Neural cell (in vitro differentiated cells): ENCODE measurements at regions not wholly inside any gene's neighbourhood (a gene's known extent, or its start where the extent isn't known, plus 50 kb on each side); places are given as distances from the start of the nearest gene placed in this dataset.

Source experiments
- H2AFZ ChIP-seq: fragments of 200-600, 300-800 bp; sonication (generic), shearing (Covaris generic); 2 replicates; pipeline ENCODE4 v1.6.0; 2014; ENCODE audit warnings: low read depth, mild to moderate bottlenecking, antibody characterized with exemption, low read length, moderate library complexity
- H3F3A ChIP-seq: fragments of 200-600 bp; shearing (Covaris generic); 2 replicates; pipeline ENCODE4 v1.6.1; 2016; ENCODE audit warnings: mild to moderate bottlenecking, moderate library complexity, mixed read lengths, antibody characterized with exemption, low read length; ENCODE audit not compliant: insufficient read depth, poor library complexity, severe bottlenecking
- H3K27ac ChIP-seq: fragments of 200-600, 300-800 bp; sonication (generic), shearing (Covaris generic); 2 replicates; pipeline ENCODE4 v1.5.1; 2014; ENCODE audit warnings: mild to moderate bottlenecking, low read length, moderate library complexity
- H3K27me3 ChIP-seq: fragments of 300-800, 200-600 bp; sonication (generic), shearing (Covaris generic); 2 replicates; pipeline ENCODE4 v1.6.0; 2014; ENCODE audit warnings: mild to moderate bottlenecking, low read depth, low read length, moderate library complexity; ENCODE audit not compliant: insufficient read depth
- H3K36me3 ChIP-seq: fragments of 300-800, 200-600 bp; sonication (generic), shearing (Covaris generic); 2 replicates; pipeline ENCODE4 v1.5.1; 2014; ENCODE audit warnings: mild to moderate bottlenecking, antibody characterized with exemption, low read length, moderate library complexity; ENCODE audit not compliant: insufficient read depth
- H3K4me2 ChIP-seq: fragments of 300-800, 200-600 bp; sonication (generic), shearing (Covaris generic); 2 replicates; pipeline ENCODE4 v1.6.0; 2014; ENCODE audit warnings: mild to moderate bottlenecking, low read length
- H3K4me3 ChIP-seq: fragments of 300-800, 200-600 bp; sonication (generic), shearing (Covaris generic); 2 replicates; pipeline ENCODE4 v1.5.1; 2014; ENCODE audit warnings: mild to moderate bottlenecking, low read length, moderate library complexity
- H3K79me2 ChIP-seq: fragments of 200-600 bp; shearing (Covaris generic); replicated peaks from 2 replicates; pipeline ENCODE4 v1.6.0; 2014; ENCODE audit warnings: mild to moderate bottlenecking, low read length, moderate library complexity; ENCODE audit not compliant: insufficient read depth
- H3K9ac ChIP-seq: fragments of 300-800, 200-600 bp; sonication (generic), shearing (Covaris generic); 2 replicates; pipeline ENCODE4 v1.6.1; 2016; ENCODE audit warnings: mild to moderate bottlenecking, low read length, mixed read lengths
- H3K9me2 ChIP-seq: fragments of 200-600 bp; shearing (Covaris generic); 2 replicates; pipeline ENCODE4 v1.6.1; 2016; ENCODE audit warnings: mild to moderate bottlenecking, low read length, mixed read lengths; ENCODE audit not compliant: insufficient read depth
- H3K9me3 ChIP-seq: fragments of 200-600, 300-800 bp; sonication (generic), shearing (Covaris generic); 2 replicates; pipeline ENCODE4 v1.6.1; 2016; ENCODE audit warnings: mild to moderate bottlenecking, mixed run types, low read length, moderate library complexity, mixed read lengths
- H4K20me1 ChIP-seq: fragments of 200-600 bp; shearing (Covaris generic); 2 replicates; pipeline ENCODE4 v1.6.1; 2016; ENCODE audit warnings: mild to moderate bottlenecking, mixed run types; ENCODE audit not compliant: insufficient read depth
- CTCF ChIP-seq: fragments of 450-650 bp; IDR thresholded peaks from 2 replicates; pipeline ENCODE4 v1.5.1; 2014; ENCODE audit warnings: antibody characterized with exemption, mild to moderate bottlenecking, moderate library complexity; ENCODE audit not compliant: poor library complexity, severe bottlenecking
- EP300 ChIP-seq: fragments of 450-650 bp; conservative IDR thresholded peaks from 2 replicates; pipeline ENCODE4 v1.6.1; 2014; ENCODE audit warnings: antibody characterized with exemption, mild to moderate bottlenecking, moderate library complexity; ENCODE audit not compliant: poor library complexity, severe bottlenecking
- EZH2 ChIP-seq: fragments of 200-600, 300-800 bp; shearing (Covaris generic), sonication (generic); IDR thresholded peaks from 2 replicates; pipeline ENCODE4 v1.6.1; 2014; ENCODE audit warnings: antibody characterized with exemption, low read length, borderline replicate concordance, mild to moderate bottlenecking; ENCODE audit not compliant: insufficient read depth, poor library complexity, severe bottlenecking
- MXI1 ChIP-seq: fragments of 450-650 bp; conservative IDR thresholded peaks from 2 replicates; pipeline ENCODE4 v1.6.1; 2014; ENCODE audit warnings: antibody characterized with exemption, mild to moderate bottlenecking; ENCODE audit not compliant: poor library complexity, severe bottlenecking
- POLR2AphosphoS5 ChIP-seq: IDR thresholded peaks from 2 replicates; pipeline ENCODE4 v1.6.1; 2012
- RAD21 ChIP-seq: fragments of 450-650 bp; conservative IDR thresholded peaks from 2 replicates; pipeline ENCODE4 v1.6.1; 2014; ENCODE audit warnings: antibody characterized with exemption, mild to moderate bottlenecking, moderate library complexity
- SMC3 ChIP-seq: fragments of 450-650 bp; conservative IDR thresholded peaks from 2 replicates; pipeline ENCODE4 v1.6.1; 2014; ENCODE audit warnings: antibody characterized with exemption, mild to moderate bottlenecking, moderate library complexity; ENCODE audit not compliant: poor library complexity
- TAF1 ChIP-seq: IDR thresholded peaks from 2 replicates; pipeline ENCODE4 v1.6.1; 2012; ENCODE audit warnings: low read depth
- TF ChIP-seq, protein P1 (sequence below): IDR thresholded peaks from 2 replicates; pipeline ENCODE4 v1.6.1; 2012; ENCODE audit warnings: borderline replicate concordance

DNA sequence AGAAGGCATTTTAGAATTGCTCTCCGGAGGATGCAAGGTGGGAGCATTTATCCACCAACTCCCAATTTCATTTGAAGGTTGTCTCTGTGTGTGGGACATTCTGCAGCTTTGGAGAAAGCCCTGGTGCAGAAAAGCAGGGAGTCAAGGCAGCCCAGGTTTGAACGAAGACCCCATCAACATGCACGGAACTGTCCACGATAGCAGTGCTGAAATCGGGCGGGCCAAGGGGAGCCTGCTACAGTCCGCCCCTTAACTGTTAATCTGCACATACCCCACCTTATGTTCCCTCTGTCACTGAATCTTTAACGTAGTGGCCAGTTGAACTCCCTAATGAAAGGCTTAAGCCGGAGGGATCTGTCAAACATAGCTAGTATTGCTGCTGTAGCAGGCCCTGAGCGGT, 68.8 kb upstream of the C1orf174 start:
- Histone ChIP-seq H3K4me2 (no peak overlapping the region), H3K9me2 (no peaks in the 10 kb centered on the region), H3K27me3 (no peaks in the 10 kb centered on the region), H3F3A (no peaks in the 10 kb centered on the region), H3K9me3 (peaks cover 5% of the 10 kb centered on the region), H3K79me2 (no peaks in the 10 kb centered on the region), H4K20me1 (no peaks in the 10 kb centered on the region), H3K27ac (no peak overlapping the region), H3K9ac (no peak overlapping the region), H3K36me3 (no peaks in the 10 kb centered on the region), H2AFZ (no peak overlapping the region), H3K4me3 (no peak overlapping the region)
- TF ChIP-seq EP300, result no peak
- TF ChIP-seq POLR2AphosphoS5, result no peak
- TF ChIP-seq, protein P1, sequence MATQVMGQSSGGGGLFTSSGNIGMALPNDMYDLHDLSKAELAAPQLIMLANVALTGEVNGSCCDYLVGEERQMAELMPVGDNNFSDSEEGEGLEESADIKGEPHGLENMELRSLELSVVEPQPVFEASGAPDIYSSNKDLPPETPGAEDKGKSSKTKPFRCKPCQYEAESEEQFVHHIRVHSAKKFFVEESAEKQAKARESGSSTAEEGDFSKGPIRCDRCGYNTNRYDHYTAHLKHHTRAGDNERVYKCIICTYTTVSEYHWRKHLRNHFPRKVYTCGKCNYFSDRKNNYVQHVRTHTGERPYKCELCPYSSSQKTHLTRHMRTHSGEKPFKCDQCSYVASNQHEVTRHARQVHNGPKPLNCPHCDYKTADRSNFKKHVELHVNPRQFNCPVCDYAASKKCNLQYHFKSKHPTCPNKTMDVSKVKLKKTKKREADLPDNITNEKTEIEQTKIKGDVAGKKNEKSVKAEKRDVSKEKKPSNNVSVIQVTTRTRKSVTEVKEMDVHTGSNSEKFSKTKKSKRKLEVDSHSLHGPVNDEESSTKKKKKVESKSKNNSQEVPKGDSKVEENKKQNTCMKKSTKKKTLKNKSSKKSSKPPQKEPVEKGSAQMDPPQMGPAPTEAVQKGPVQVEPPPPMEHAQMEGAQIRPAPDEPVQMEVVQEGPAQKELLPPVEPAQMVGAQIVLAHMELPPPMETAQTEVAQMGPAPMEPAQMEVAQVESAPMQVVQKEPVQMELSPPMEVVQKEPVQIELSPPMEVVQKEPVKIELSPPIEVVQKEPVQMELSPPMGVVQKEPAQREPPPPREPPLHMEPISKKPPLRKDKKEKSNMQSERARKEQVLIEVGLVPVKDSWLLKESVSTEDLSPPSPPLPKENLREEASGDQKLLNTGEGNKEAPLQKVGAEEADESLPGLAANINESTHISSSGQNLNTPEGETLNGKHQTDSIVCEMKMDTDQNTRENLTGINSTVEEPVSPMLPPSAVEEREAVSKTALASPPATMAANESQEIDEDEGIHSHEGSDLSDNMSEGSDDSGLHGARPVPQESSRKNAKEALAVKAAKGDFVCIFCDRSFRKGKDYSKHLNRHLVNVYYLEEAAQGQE, result no peak

DNA sequence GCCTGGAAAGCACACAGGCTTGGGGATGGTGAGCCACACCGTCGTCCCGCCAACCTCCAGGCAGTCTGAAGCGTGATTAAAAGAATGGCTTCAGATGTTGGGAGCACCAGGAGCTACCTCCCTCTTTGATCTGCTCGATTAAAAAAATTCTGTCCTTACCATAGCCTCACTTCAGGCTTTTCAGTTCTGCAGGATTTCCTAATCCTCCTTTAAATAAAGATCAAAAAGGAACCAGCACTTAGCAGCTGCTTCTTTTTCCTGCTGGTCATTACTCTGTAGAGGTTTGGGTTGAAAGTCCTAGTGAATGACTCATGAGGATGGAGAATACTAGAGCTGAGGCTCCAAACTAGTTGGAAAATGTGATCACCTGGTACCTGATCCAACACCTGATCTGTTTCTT, 71.9 kb upstream of the C1orf174 start:
- no peaks in the 10 kb centered on the region for H3K79me2 ChIP-seq
- no peak overlapping the region for H3K27ac ChIP-seq
- no peaks in the 10 kb centered on the region for H3F3A ChIP-seq
- H2AFZ ChIP-seq, result no peak overlapping the region
- no peaks in the 10 kb centered on the region for H3K9me2 ChIP-seq
- H4K20me1 ChIP-seq, result no peaks in the 10 kb centered on the region
- no peak overlapping the region for H3K4me3 ChIP-seq
- H3K9ac ChIP-seq, result no peak overlapping the region
- H3K4me2 ChIP-seq, result no peak overlapping the region
- H3K9me3 ChIP-seq, result no peaks in the 10 kb centered on the region
- no peak for TF ChIP-seq EP300
- no peak for TF ChIP-seq POLR2AphosphoS5
- no peak for TF ChIP-seq TAF1
- TF ChIP-seq, protein P1, result no peak
- no peak for TF ChIP-seq SMC3
- TF ChIP-seq RAD21, result no peak
- no peak for TF ChIP-seq EZH2
- no peak for TF ChIP-seq CTCF
- no peak for TF ChIP-seq MXI1
- H3K36me3 ChIP-seq, result no peaks in the 10 kb centered on the region
- no peaks in the 10 kb centered on the region for H3K27me3 ChIP-seq
